Cardiac fibroblast (primary cell): ENCODE measurements at regions not wholly inside any gene's neighbourhood (a gene's known extent, or its start where the extent isn't known, plus 50 kb on each side); places are given as distances from the start of the nearest gene placed in this dataset.

Experiments
- DNase-seq, 2 donors: peaks; one replicate each; pipeline versions ENCODE4 v3.0.0 to v3.0.0-alpha.2; 2010; ENCODE audit warnings: low read depth in 2 of 2
- H3K4me3 ChIP-seq, 2 donors: replicated peaks in 1 of 2; 1 replicate in 1 of 2; 2 replicates in 1 of 2; pipeline ENCODE4 v1.5.1; 2011; ENCODE audit warnings: low read depth in 2 of 2, low read length in 2 of 2, mild to moderate bottlenecking in 2 of 2, moderate library complexity in 1 of 2
- TF ChIP-seq, protein P1 (sequence below): IDR thresholded peaks from one replicate; pipeline ENCODE4 v1.5.1; 2011; ENCODE audit warnings: low read depth, mild to moderate bottlenecking, low read length, inconsistent platforms

- TF ChIP-seq, protein P1, sequence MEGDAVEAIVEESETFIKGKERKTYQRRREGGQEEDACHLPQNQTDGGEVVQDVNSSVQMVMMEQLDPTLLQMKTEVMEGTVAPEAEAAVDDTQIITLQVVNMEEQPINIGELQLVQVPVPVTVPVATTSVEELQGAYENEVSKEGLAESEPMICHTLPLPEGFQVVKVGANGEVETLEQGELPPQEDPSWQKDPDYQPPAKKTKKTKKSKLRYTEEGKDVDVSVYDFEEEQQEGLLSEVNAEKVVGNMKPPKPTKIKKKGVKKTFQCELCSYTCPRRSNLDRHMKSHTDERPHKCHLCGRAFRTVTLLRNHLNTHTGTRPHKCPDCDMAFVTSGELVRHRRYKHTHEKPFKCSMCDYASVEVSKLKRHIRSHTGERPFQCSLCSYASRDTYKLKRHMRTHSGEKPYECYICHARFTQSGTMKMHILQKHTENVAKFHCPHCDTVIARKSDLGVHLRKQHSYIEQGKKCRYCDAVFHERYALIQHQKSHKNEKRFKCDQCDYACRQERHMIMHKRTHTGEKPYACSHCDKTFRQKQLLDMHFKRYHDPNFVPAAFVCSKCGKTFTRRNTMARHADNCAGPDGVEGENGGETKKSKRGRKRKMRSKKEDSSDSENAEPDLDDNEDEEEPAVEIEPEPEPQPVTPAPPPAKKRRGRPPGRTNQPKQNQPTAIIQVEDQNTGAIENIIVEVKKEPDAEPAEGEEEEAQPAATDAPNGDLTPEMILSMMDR, result no peak
These were observed 222.1 kb downstream of the MZT1 start for GRCh38 chr13:72505376-72505775.

GRCh38 chr13:72504131-72504841, 223.1 kb downstream of the MZT1 start:
- peak in 1 of 2 donors; percentile 30 for DNase-seq
- TF ChIP-seq, protein P1, result no peak
- no peak overlapping the region for H3K4me3 ChIP-seq

More at GRCh38 chr13:72505376-72505775, 222.1 kb downstream of the MZT1 start:
- no peak overlapping the region for H3K4me3 ChIP-seq
- DNase-seq, result no peak

DNA sequence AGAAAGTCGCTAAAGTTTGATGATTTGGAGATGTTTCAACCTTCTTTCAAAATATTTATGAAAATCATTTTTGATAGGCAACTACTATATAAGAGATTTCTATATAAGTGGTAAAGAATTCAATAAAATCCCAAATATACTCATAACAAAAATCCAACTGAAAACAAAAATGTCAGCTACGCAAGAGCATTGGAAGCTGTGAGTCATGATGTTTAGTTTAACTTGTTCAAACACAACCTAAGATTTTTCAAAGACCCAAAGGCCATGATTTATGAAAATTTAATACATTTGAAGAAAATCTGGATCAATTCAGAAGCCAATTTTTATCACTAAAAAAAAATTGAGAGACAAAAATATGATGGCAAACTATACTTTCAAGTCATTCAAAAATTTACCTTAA, 226.6 kb downstream of the MZT1 start:
- DNase-seq, result no peak
- TF ChIP-seq, protein P1, result no peak
- H3K4me3 ChIP-seq, result no peak overlapping the region

GRCh38 chr13:72495681-72496080, 231.7 kb downstream of the MZT1 start:
- DNase-seq, result no peak
- H3K4me3 ChIP-seq, result no peak overlapping the region
- TF ChIP-seq, protein P1, result no peak

GRCh38 chr13:72489751-72490150, 237.7 kb downstream of the MZT1 start:
- DNase-seq, result no peak
- TF ChIP-seq, protein P1, result no peak

DNA sequence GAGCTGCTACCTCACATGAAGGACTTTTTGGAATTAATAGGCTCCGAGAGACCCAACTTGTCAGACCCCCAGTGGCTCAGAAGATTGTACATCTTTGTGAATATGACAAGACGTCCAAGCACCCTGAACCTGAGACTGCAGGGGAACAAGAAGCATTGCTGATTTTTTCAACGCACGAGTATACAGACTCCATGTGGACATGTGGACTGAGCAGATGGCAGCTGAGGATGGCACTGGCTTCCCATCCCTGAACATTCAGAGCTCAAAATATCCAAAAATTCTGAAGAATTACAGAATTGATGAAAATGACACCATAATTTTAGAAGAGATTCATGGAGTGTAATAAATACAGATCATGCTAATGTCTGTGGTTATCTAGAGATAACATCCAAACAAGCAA, 254.1 kb downstream of the MZT1 start:
- no peak for DNase-seq
- H3K4me3 ChIP-seq, result no peak overlapping the region
- TF ChIP-seq, protein P1, result no peak

More at GRCh38 chr13:72489751-72490150, 237.7 kb downstream of the MZT1 start:
- H3K4me3 ChIP-seq, result no peak overlapping the region

GRCh38 chr13:72469906-72470305, 257.5 kb downstream of the MZT1 start:
- TF ChIP-seq, protein P1, result no peak
- no peak overlapping the region for H3K4me3 ChIP-seq
- no peak for DNase-seq
